ENCODE measurements at regions not wholly inside any gene's neighbourhood (a gene's known extent, or its start where the extent isn't known, plus 50 kb on each side); places are given as distances from the start of the nearest gene placed in this dataset.

DNA sequence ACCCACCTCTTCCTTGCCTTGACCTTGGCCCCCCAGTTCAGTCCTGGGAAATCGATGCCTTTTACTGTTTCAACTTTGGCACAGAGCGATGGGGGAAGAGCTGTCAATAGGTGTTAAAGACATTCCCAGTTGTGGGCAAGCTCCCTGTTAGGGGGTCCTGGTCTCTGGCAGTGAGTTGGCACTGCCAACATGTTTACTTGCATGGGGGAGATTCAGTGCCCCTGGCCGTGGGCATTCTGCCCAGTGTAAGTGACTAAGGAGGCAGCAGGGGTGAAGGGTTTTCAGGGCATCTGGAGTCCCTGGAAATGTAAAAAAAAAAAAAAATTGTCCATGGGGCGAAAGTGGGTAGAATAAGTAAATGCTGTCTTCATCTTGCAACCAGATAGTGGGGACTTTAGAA, 407.0 kb downstream of the PTPRU start:
- FAIRE-seq (no peak), DNase-seq (ENCODE audit: low read depth, low spot score) (no peak)
- Histone ChIP-seq H3K4me2 (ENCODE audit: control insufficient read depth, extremely low read depth, insufficient read depth, low read depth, low read length) (no peak overlapping the region), H3K27me3 (ENCODE audit: control insufficient read depth, extremely low read depth, insufficient read depth, low read length) (no peaks in the 10 kb centered on the region), H2AFZ (ENCODE audit: control insufficient read depth, low read length) (no peak overlapping the region), H3K9ac (ENCODE audit: control insufficient read depth, extremely low read depth, insufficient read depth, low read length) (no peak overlapping the region), H3K4me3 (ENCODE audit: control insufficient read depth in 2 of 3, extremely low read depth in 1 of 3, insufficient read depth in 2 of 3, low read depth in 1 of 3, low read length in 3 of 3) (no peak overlapping the region), H3K4me1 (ENCODE audit: control insufficient read depth, extremely low read depth, insufficient read depth, low read length) (peaks cover 23% of the 10 kb centered on the region), H3K9me1 (ENCODE audit: control insufficient read depth, extremely low read depth, insufficient read depth, low read length) (no peaks in the 10 kb centered on the region), H3K9me3 (ENCODE audit: control insufficient read depth, low read depth, low read length) (no peaks in the 10 kb centered on the region), H4K20me1 (ENCODE audit: control insufficient read depth, extremely low read depth, insufficient read depth, low read length) (no peaks in the 10 kb centered on the region), H3K79me2 (ENCODE audit: control insufficient read depth, insufficient read depth, low read length) (no peaks in the 10 kb centered on the region), H3K36me3 (ENCODE audit: control insufficient read depth in 2 of 2, extremely low read depth in 1 of 2, insufficient read depth in 2 of 2, low read length in 2 of 2) (no peaks in the 10 kb centered on the region), H3K27ac (ENCODE audit: control insufficient read depth, insufficient read depth, low read length) (no peak overlapping the region)
- TF ChIP-seq, protein P1, sequence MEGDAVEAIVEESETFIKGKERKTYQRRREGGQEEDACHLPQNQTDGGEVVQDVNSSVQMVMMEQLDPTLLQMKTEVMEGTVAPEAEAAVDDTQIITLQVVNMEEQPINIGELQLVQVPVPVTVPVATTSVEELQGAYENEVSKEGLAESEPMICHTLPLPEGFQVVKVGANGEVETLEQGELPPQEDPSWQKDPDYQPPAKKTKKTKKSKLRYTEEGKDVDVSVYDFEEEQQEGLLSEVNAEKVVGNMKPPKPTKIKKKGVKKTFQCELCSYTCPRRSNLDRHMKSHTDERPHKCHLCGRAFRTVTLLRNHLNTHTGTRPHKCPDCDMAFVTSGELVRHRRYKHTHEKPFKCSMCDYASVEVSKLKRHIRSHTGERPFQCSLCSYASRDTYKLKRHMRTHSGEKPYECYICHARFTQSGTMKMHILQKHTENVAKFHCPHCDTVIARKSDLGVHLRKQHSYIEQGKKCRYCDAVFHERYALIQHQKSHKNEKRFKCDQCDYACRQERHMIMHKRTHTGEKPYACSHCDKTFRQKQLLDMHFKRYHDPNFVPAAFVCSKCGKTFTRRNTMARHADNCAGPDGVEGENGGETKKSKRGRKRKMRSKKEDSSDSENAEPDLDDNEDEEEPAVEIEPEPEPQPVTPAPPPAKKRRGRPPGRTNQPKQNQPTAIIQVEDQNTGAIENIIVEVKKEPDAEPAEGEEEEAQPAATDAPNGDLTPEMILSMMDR (optimal IDR thresholded peaks at IDR 0.05 in 1 of 3, IDR thresholded peaks at IDR 0.05 in 1 of 3, conservative IDR thresholded peaks at IDR 0.05 in 1 of 3; ENCODE audit: extremely low read depth in 1 of 3, insufficient read depth in 2 of 3, low read length in 3 of 3) = no peak
- no peak for TF ChIP-seq EZH2 (IDR thresholded peaks at IDR 0.05; ENCODE audit: low read length)
- dilution Hi-C loops (cut with MboI; ENCODE audit: extremely low pct_ligation_motif_present, low sequenced_read_pairs) = no loop called here

- no peaks in the 10 kb centered on the region for H3K79me2 ChIP-seq (ENCODE audit: control insufficient read depth, insufficient read depth, low read length)
- peaks cover 23% of the 10 kb centered on the region for H3K4me1 ChIP-seq (ENCODE audit: control insufficient read depth, extremely low read depth, insufficient read depth, low read length)
- no peak overlapping the region for H3K27ac ChIP-seq (ENCODE audit: control insufficient read depth, insufficient read depth, low read length)
- dilution Hi-C loops (cut with MboI; ENCODE audit: extremely low pct_ligation_motif_present, low sequenced_read_pairs) = no loop called here
- no peak for FAIRE-seq
- H4K20me1 ChIP-seq (ENCODE audit: control insufficient read depth, extremely low read depth, insufficient read depth, low read length) = no peaks in the 10 kb centered on the region
- H3K9me1 ChIP-seq (ENCODE audit: control insufficient read depth, extremely low read depth, insufficient read depth, low read length) = no peaks in the 10 kb centered on the region
- no peak for DNase-seq (ENCODE audit: low read depth, low spot score)
- no peak overlapping the region for H3K4me3 ChIP-seq (ENCODE audit: control insufficient read depth in 2 of 3, extremely low read depth in 1 of 3, insufficient read depth in 2 of 3, low read depth in 1 of 3, low read length in 3 of 3)
- no peaks in the 10 kb centered on the region for H3K9me3 ChIP-seq (ENCODE audit: control insufficient read depth, low read depth, low read length)
- H2AFZ ChIP-seq (ENCODE audit: control insufficient read depth, low read length) = no peak overlapping the region
- no peak overlapping the region for H3K4me2 ChIP-seq (ENCODE audit: control insufficient read depth, extremely low read depth, insufficient read depth, low read depth, low read length)
- no peaks in the 10 kb centered on the region for H3K27me3 ChIP-seq (ENCODE audit: control insufficient read depth, extremely low read depth, insufficient read depth, low read length)
- TF ChIP-seq, protein P1 (optimal IDR thresholded peaks at IDR 0.05 in 1 of 3, IDR thresholded peaks at IDR 0.05 in 1 of 3, conservative IDR thresholded peaks at IDR 0.05 in 1 of 3; ENCODE audit: extremely low read depth in 1 of 3, insufficient read depth in 2 of 3, low read length in 3 of 3) = no peak
- TF ChIP-seq EZH2 (IDR thresholded peaks at IDR 0.05; ENCODE audit: low read length) = no peak
- no peak overlapping the region for H3K9ac ChIP-seq (ENCODE audit: control insufficient read depth, extremely low read depth, insufficient read depth, low read length)
- no peaks in the 10 kb centered on the region for H3K36me3 ChIP-seq (ENCODE audit: control insufficient read depth in 2 of 2, extremely low read depth in 1 of 2, insufficient read depth in 2 of 2, low read length in 2 of 2)
These were observed 406.2 kb downstream of the PTPRU start for GRCh38 chr1:29642519-29642918.

Measured in keratinocyte (primary cell).